SK-N-SH treated with all-trans-retinoic acid at 6 μM for 48 hours (cell line): ENCODE measurements at regions not wholly inside any gene's neighbourhood (a gene's known extent, or its start where the extent isn't known, plus 50 kb on each side); places are given as distances from the start of the nearest gene placed in this dataset.

Source experiments
- ATAC-seq: fragments of 200-7000 bp; cut with Tn5 transposase; 3 replicates; pipeline ENCODE4 v1.9.1; 2020; ENCODE audit warnings: mild to moderate bottlenecking, moderate library complexity
- BACH2 ChIP-seq: fragments of 250-450 bp; sonication (Bioruptor Pico); IDR thresholded peaks from 2 replicates; pipeline ENCODE4 v1.9.0; 2021; ENCODE audit warnings: mild to moderate bottlenecking, borderline replicate concordance
- CSDC2 ChIP-seq: fragments of 250-450 bp; sonication (Bioruptor Pico); IDR thresholded peaks from 2 replicates; pipeline ENCODE4 v1.5.0; 2020; ENCODE audit warnings: mild to moderate bottlenecking, moderate library complexity
- ESRRG ChIP-seq: fragments of 250-450 bp; sonication (Bioruptor Pico); IDR thresholded peaks from 2 replicates; pipeline ENCODE4 v1.6.1; 2021; ENCODE audit warnings: mild to moderate bottlenecking
- GLIS3 ChIP-seq: fragments of 250-450 bp; sonication (Bioruptor Pico); IDR thresholded peaks from 2 replicates; pipeline ENCODE4 v1.5.0; 2020; ENCODE audit warnings: mild to moderate bottlenecking, moderate library complexity
- ISL1 ChIP-seq: fragments of 250-450 bp; sonication (Bioruptor Pico); IDR thresholded peaks from 2 replicates; pipeline ENCODE4 v2.1.2; 2022; ENCODE audit warnings: mild to moderate bottlenecking, moderate library complexity
- OSR1 ChIP-seq: fragments of 250-450 bp; sonication (Bioruptor Pico); IDR thresholded peaks from 2 replicates; pipeline ENCODE4 v1.8.0; 2022; ENCODE audit warnings: moderate library complexity, mild to moderate bottlenecking, inconsistent platforms
- PPARA ChIP-seq: fragments of 250-450 bp; sonication (Bioruptor Pico); IDR thresholded peaks from 2 replicates; pipeline ENCODE4 v1.5.0; 2020; ENCODE audit warnings: mild to moderate bottlenecking, borderline replicate concordance
- TCF4 ChIP-seq: fragments of 250-450 bp; sonication (Bioruptor Pico); IDR thresholded peaks from 2 replicates; pipeline ENCODE4 v1.8.0; 2021; ENCODE audit warnings: mild to moderate bottlenecking, moderate library complexity, borderline replicate concordance
- TOX ChIP-seq: fragments of 250-450 bp; sonication (Bioruptor Pico); IDR thresholded peaks from 2 replicates; pipeline ENCODE4 v1.8.0; 2021; ENCODE audit warnings: mild to moderate bottlenecking, moderate library complexity, borderline replicate concordance
- TSHZ2 ChIP-seq: fragments of 250-450 bp; sonication (Bioruptor Pico); IDR thresholded peaks from 2 replicates; pipeline ENCODE4 v1.5.0; 2020; ENCODE audit warnings: mild to moderate bottlenecking, moderate library complexity
- ZFP30 ChIP-seq: fragments of 450-650 bp; formaldehyde crosslinking; IDR thresholded peaks from 2 replicates; pipeline ENCODE4 v1.5.0; 2022; ENCODE audit warnings: mild to moderate bottlenecking, moderate library complexity
- ZNF565 ChIP-seq: fragments of 450-650 bp; formaldehyde crosslinking; conservative IDR thresholded peaks from 2 replicates; pipeline ENCODE4 v1.5.0; 2020; ENCODE audit warnings: low read depth, mild to moderate bottlenecking, moderate library complexity
- ZNF8 ChIP-seq: fragments of 450-650 bp; formaldehyde crosslinking; IDR thresholded peaks from 2 replicates; pipeline ENCODE4 v1.5.0; 2020; ENCODE audit warnings: mild to moderate bottlenecking, moderate library complexity
- TF ChIP-seq, protein P1 (sequence below): fragments of 250-450 bp; sonication (Bioruptor Pico); IDR thresholded peaks from 2 replicates; pipeline ENCODE4 v1.5.1; 2021; ENCODE audit warnings: mild to moderate bottlenecking, moderate library complexity
- TF ChIP-seq, protein P2 (sequence below): fragments of 250-450 bp; sonication (Bioruptor Pico); IDR thresholded peaks from 2 replicates; pipeline ENCODE4 v1.8.0; 2021; ENCODE audit warnings: low read depth, mild to moderate bottlenecking, moderate library complexity, borderline replicate concordance

DNA sequence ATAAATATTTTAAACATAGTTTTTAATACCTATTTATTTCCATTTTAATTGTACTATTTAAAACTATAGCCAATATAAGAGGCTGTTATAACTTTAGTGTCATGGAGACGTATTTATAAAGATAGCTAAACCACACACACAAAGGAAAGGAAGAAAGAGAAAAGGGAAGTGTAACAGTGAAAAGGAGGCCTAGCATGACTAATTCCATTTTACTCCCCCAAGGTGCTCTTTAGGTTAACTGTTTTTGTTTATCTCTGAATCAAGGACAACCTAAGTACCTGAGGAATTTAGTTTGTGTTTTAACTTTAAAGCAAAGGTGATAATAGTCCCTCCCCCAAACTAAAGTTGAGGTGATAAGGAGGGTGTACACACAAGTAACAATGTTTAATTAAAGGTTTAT lies 1188.9 kb upstream of the C9orf72 start (continued):
- TF ChIP-seq BACH2 (CRISPR knock-in tag) (no peak), ESRRG (CRISPR knock-in tag) (no peak), PPARA (CRISPR knock-in tag) (no peak)

GRCh38 chr9:28764532-28764931 lies 1191.3 kb upstream of the C9orf72 start:
- no peak for TF ChIP-seq CSDC2 (CRISPR knock-in tag)
- TF ChIP-seq ESRRG (CRISPR knock-in tag), result no peak
- TF ChIP-seq TSHZ2 (CRISPR knock-in tag), result no peak
- TF ChIP-seq ZNF8 (CRISPR knock-in tag), result no peak
- TF ChIP-seq BACH2 (CRISPR knock-in tag), result no peak
- ATAC-seq, result no peak

GRCh38 chr9:28770226-28770625 lies 1196.9 kb upstream of the C9orf72 start:
- TF ChIP-seq TSHZ2 (CRISPR knock-in tag), result no peak
- TF ChIP-seq PPARA (CRISPR knock-in tag), result no peak
- TF ChIP-seq, protein P1, sequence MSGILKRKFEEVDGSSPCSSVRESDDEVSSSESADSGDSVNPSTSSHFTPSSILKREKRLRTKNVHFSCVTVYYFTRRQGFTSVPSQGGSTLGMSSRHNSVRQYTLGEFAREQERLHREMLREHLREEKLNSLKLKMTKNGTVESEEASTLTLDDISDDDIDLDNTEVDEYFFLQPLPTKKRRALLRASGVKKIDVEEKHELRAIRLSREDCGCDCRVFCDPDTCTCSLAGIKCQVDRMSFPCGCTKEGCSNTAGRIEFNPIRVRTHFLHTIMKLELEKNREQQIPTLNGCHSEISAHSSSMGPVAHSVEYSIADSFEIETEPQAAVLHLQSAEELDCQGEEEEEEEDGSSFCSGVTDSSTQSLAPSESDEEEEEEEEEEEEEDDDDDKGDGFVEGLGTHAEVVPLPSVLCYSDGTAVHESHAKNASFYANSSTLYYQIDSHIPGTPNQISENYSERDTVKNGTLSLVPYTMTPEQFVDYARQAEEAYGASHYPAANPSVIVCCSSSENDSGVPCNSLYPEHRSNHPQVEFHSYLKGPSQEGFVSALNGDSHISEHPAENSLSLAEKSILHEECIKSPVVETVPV (CRISPR knock-in tag), result no peak
- no peak for TF ChIP-seq TCF4
- no peak for TF ChIP-seq ZNF565 (CRISPR knock-in tag)
- TF ChIP-seq, protein P2, sequence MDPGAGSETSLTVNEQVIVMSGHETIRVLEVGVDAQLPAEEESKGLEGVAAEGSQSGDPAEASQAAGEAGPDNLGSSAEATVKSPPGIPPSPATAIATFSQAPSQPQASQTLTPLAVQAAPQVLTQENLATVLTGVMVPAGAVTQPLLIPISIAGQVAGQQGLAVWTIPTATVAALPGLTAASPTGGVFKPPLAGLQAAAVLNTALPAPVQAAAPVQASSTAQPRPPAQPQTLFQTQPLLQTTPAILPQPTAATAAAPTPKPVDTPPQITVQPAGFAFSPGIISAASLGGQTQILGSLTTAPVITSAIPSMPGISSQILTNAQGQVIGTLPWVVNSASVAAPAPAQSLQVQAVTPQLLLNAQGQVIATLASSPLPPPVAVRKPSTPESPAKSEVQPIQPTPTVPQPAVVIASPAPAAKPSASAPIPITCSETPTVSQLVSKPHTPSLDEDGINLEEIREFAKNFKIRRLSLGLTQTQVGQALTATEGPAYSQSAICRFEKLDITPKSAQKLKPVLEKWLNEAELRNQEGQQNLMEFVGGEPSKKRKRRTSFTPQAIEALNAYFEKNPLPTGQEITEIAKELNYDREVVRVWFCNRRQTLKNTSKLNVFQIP (CRISPR knock-in tag), result no peak
- no peak for TF ChIP-seq ISL1
- no peak for TF ChIP-seq GLIS3 (CRISPR knock-in tag)
- no peak for TF ChIP-seq TOX (CRISPR knock-in tag)
- TF ChIP-seq ZFP30 (CRISPR knock-in tag), result no peak
- no peak for TF ChIP-seq CSDC2 (CRISPR knock-in tag)
- no peak for TF ChIP-seq OSR1
- TF ChIP-seq, all 23 proteins: peak for 0
- ATAC-seq, result no peak

GRCh38 chr9:28770827-28771226 lies 1197.5 kb upstream of the C9orf72 start:
- ATAC-seq, result no peak
- TF ChIP-seq ISL1, result no peak
- TF ChIP-seq, protein P2 (CRISPR knock-in tag), result no peak
- TF ChIP-seq TOX (CRISPR knock-in tag), result no peak
